ENCODE measurements at regions not wholly inside any gene's neighbourhood (a gene's known extent, or its start where the extent isn't known, plus 50 kb on each side); places are given as distances from the start of the nearest gene placed in this dataset.
"Not testable (repeated sequence)": the region's sequence is repeated elsewhere in the genome, so short reads cannot be mapped to it uniquely, and the experiment has no call there.

DNA sequence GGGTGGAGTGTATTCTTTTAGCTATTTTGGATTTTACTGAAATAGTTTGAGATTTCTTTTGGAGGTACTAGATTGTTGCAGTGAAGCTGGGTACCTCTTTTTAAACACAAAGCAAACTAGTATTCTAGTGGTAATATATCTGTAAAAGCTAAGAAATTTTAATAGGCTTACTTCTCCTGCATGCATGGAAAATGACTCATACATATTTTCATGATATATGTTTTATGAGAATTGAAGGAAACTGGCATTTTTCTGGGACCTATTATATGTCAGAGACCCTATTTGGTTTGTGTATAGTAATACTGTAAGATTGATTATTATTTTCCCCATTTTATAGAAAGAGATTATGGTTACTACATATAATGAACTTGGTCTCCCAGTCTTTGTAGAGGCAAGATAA lies 851.0 kb downstream of the DIPK2A start:
- DNase-seq (ENCODE audit: low read depth), result no peak

GRCh38 chr3:144831955-144832716 lies 860.5 kb downstream of the DIPK2A start:
- DNase-seq (ENCODE audit: low read depth), result no peak

DNA sequence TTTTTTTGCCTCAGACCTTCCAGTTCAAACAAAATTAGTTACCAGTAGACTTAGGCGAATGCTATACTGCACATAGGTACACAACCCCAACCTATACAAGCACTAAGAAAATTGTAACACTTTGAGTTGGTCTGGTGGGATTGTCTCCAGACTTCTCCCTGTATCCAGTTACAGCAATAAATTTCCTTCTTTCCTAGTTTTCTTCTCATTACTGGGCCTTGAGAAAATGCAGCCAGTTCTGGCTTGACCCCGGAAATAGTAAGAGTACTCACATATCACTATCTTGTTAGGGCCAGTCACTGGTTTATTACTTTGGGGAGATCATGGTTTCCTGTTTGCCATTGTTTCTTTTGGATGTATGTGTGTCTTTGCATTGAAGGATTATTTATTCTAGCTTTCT lies 868.4 kb downstream of the DIPK2A start:
- no peak for DNase-seq (ENCODE audit: low read depth)

DNA sequence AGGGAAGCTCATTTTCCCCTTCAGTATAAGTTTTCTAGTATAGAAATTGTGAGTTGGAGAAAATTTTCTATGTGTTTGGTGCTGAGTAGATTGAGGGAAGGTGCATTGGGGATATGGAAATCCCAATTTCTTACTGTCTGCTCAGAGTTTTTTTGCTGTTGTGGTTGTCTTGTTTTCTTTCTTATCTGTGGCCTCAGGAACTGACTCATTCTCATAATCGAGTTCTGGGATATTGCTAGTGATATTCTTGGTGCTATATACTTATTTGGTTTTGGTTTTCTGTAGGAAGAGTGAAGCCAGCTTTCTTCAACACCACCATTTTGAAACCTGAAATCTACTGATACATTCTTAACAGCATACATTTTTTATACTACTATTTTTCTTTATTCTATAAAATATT lies 869.2 kb downstream of the DIPK2A start:
- DNase-seq (ENCODE audit: low read depth), result no peak

DNA sequence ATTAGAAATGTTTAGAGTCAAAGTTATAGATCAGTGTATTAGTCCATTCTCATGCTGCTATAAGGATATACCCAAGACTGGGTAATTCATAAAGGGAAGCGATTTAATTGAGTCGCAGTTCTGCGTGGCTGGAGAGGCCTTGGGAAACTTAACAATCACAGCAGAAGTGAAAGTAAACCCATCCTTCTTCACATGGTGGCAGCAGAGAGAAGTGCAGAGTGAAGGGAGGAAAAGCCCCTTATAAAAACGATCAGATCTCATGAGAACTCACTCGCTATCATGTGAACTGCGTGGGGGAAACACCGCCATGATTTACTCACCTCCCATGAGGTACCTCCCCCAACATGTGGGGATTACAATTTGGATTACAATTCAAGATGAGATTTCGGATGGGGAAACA lies 871.5 kb downstream of the DIPK2A start:
- DNase-seq (ENCODE audit: low read depth), result peak; percentile 43

DNA sequence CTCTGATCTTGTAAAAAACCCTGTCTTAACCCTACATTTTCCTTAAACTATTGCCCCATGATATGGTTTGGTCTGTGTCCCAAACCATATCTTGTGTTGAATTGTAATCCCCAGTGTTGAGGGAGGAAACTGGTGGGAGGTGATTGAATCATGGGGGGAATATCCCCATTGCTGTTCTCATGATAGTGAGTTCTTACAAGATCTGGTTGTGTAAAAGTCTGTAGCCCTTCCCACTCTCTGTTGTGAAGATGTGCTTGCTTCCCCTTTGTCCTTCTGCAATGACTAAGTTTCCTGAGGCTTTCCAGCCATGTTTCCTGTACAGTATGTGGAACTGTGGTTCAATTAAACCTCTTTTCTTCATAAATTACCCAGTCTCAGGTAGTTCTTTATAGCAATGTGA lies 881.4 kb downstream of the DIPK2A start:
- no peak for DNase-seq (ENCODE audit: low read depth)

GRCh38 chr3:144854020-144854419 lies 882.4 kb downstream of the DIPK2A start:
- not testable (repeated sequence) for DNase-seq (ENCODE audit: low read depth)

GRCh38 chr3:144859161-144859560 lies 887.5 kb downstream of the DIPK2A start:
- no peak for DNase-seq (ENCODE audit: low read depth)

DNA sequence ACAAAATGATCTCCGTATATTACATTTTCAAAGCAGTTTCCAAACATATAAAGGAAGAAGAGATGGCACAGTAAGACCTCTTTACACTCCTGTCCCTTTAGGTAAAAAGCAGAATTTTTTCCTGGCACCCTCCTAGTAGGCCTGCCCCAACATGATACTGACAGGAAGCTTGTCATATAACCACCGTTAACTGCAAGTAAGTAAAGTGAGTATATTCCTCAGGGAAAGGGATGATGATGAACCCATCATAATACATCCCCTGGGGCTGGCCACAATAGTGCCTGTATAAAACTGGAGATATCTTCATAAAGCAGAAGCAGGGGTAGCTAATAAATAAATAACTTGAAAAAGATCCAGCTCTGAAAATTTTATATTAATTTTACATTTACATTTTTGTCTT lies 893.0 kb downstream of the DIPK2A start:
- no peak for DNase-seq (ENCODE audit: low read depth)

GRCh38 chr3:144865948-144866347 lies 894.3 kb downstream of the DIPK2A start:
- DNase-seq (ENCODE audit: low read depth), result no peak

DNA sequence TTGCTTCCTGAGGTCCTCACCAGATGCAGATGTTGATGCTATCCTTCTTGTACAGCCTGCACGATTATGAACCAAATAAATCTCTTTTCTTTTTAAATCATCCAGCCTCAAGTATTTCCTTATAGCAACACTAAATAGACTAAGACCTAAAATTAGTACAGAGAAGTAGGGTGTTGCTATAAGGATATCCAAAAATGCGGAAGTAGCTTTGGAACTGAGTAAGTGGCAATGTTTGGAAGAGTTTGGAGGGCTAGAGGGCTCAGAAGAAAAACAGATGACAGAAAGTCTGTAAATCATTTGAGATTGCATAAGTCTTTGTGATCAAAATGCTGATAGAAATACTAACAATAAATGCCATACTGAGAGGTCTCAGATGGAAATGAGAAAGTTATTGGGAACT lies 894.9 kb downstream of the DIPK2A start:
- peak; percentile 74 for DNase-seq (ENCODE audit: low read depth)

DNA sequence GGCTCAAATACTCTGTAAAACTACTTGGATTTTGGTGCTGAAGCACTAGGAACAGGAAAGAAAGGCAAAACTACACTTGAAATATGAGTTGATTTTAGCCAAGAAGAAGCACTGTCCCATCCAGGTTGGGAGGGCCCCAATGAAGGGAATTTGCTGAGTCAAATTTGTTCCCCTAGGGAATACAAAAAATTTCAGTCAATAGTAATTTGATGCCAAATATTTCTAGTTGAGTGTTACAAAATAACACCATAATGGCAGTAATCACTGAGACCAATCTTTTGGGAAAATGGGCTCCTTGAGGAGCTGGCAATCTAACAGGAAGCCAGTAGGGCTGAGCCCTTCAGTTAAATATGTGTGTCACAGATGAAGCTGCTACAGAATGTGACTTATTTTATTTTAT lies 896.9 kb downstream of the DIPK2A start:
- DNase-seq (ENCODE audit: low read depth), result peak; percentile 72

GRCh38 chr3:144873066-144873465 lies 901.4 kb downstream of the DIPK2A start:
- no peak for DNase-seq (ENCODE audit: low read depth)

- no peak for DNase-seq (ENCODE audit: low read depth)
Observed at GRCh38 chr3:144875211-144875610, 903.6 kb downstream of the DIPK2A start.

- no peak for DNase-seq (ENCODE audit: low read depth)
Observed at GRCh38 chr3:144877356-144877755, 905.7 kb downstream of the DIPK2A start.

DNA sequence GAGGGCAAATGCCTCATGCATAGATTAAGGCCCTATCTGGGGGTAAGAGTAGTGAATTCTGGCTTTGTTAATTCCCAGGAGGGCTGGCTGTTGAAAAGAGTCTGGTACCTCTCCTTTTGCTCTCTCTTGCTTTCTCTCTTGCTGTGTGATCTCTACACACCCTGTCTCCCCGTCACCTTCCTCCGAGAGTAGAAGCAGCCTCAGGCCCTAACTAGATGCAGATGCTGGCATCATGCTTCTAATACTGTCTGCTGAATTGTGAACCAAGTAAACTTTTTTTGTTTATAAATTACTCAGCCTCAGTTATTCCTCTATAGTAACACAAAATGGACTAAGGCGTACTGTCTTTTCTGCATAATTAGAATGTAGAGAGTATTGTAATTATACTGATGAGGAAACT lies 908.1 kb downstream of the DIPK2A start:
- peak; percentile 11 for DNase-seq (ENCODE audit: low read depth)

GRCh38 chr3:144893980-144894379 lies 922.4 kb downstream of the DIPK2A start:
- DNase-seq (ENCODE audit: low read depth), result no peak

DNA sequence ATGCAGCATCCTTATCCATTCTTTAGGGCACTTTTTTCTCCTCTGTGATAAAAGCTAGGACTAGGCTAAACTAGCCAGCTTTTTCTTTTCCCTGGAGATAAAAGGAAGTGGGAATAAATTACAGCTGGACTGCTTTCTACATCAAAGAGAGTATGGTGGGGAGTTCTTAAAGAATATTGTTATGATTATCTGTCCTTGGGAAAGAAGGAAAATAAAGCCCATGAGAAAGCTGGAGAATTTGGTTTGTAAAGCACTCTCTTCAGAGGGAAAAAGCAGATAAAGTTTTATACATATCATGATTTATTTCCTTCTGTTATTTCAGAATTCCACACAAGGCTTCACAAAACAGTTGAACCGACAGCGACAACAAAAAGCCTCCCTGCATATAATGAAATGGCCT lies 923.0 kb downstream of the DIPK2A start:
- no peak for DNase-seq (ENCODE audit: low read depth)

GRCh38 chr3:144900366-144900765 lies 928.7 kb downstream of the DIPK2A start:
- DNase-seq (ENCODE audit: low read depth), result peak; percentile 46

DNA sequence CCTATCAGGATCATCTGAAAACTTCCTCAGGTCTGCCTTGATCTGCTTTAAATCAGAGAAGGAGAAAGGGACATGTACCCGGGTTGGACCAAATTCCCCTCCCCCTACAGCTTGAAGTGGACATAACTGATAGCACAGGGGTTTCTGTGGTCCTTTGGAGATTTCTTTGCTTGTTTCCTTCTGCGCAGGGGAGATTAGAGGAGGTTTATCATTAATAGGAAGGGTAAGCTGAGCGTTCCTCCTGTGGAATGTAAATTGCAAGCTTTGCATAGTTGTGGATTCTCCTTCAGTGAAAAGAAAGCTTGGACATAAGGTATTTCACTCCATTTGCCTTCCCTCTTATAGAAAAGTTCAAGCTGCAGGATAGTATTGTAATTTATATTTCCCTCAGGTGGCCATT lies 936.0 kb downstream of the DIPK2A start:
- not testable (repeated sequence) for DNase-seq (ENCODE audit: low read depth)

DNA sequence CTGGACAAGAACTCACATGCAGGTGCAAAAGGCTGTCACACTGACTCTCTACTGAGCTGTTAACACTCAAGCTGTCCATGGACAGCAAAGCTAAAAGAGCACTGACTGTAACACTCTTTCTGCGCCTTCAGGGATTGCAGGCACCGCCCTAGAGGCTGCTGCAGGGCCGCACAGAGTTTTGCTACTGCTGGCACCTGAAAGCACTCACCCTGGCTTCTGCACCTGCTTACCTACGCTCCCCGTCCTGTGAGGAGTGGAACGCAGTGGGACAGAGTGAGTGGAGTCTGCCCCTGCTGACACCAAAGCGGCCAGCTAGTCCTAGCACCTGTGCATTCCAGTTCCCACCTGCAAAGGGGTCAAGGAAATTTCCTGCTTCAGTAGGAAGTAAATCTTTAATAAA lies 941.3 kb downstream of the DIPK2A start:
- no peak for DNase-seq (ENCODE audit: low read depth)

- DNase-seq (ENCODE audit: low read depth), result no peak
Observed at GRCh38 chr3:144915202-144915601, 943.6 kb downstream of the DIPK2A start.

DNA sequence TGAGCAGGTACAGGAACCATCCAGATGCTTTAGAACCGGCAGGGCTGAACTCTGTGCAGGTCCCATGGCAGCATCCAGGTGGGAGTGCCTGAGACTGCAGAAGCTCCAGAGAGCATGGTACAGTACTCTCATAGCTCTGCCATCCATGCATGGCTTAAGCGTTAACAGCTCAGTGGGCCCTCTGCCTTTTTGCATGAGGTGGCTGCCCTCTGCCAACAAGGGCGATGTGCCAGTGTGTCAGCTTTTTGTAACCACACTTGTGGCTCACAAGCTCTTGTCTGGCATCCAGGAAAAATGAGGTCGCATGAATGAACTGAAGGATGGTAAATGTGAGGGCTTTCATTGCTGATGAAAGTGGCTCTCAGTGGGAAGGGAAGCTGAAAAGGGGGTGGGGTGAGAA lies 950.1 kb downstream of the DIPK2A start:
- peak; percentile 25 for DNase-seq (ENCODE audit: low read depth)

DNA sequence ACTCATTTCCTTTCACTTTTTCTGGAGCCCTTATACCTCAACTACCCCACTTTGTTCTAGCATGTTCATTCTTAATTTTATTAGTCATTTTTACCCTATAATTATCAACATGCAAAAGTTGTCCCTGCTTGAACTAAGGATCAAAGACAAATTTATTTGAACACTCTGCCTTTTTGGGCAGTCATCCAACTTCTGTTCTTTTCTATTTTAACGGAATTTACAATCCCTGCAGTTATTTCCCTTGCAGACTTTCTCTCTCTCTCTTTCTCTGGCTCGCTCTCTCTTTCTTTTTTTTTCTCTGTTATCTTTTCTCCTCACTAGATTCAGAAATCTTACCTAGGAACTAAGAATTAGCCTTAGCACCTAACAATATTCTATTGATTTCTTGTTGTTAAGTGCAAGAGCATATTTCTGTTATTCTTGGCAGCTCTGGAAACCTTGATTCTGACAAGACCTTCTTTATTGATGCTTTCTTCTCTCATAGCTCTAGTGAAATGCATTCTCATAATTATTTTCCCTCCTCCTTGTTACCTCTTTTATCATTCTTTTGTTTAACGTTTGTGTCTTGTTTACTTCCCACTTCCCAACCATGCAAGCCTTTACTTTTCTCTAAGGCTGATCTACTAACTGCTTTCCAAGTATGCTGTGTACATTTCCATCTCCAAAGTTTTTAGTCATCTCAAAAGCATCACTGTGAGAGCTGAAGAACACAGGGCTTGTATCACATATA lies 951.6 kb downstream of the DIPK2A start:
- no peak for DNase-seq (ENCODE audit: low read depth)
